ENCODE measurements at regions not wholly inside any gene's neighbourhood (a gene's known extent, or its start where the extent isn't known, plus 50 kb on each side); places are given as distances from the start of the nearest gene placed in this dataset.

DNA sequence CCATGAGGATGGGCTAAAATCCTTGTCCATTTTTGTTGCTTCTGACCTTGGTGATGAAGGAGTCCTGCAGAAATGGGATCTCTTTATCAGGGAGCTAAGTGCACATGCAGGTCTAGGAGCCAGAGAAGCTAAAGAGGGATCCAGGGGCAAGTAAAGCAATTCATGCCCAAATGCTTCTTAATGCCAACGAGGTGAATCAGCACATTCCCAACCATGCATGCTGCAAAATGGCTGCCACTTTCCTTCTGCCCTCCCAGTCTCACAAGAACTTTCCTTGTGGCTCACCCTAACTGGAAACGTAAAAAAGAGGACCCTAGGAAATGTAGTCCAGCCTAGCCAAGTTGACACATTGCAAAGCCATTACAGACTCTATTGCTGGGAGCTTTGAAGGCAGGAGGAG is 298.4 kb downstream of the MAFB start:
- DNase-seq (ENCODE audit: low read depth) = no peak

DNA sequence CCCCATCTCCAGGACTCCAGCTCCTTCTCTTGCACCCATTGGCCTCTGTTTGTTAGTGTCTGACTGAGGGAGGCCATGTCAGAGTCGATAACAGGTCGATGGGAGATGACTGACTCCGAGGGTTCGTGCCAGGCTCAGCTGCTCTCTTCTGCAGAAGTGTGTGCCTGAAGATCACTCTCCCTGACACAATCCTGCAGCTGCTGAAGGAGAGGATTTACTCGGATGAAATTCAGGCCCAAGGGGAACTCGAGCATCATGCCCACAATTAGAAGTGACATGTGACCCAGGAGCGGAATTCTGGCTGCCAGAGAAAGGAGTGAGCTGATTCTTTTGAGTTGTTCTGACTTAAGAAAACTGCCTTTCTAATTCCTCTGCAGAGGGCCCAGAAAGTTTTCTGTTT is 318.2 kb downstream of the MAFB start:
- DNase-seq (ENCODE audit: low read depth) = no peak

DNA sequence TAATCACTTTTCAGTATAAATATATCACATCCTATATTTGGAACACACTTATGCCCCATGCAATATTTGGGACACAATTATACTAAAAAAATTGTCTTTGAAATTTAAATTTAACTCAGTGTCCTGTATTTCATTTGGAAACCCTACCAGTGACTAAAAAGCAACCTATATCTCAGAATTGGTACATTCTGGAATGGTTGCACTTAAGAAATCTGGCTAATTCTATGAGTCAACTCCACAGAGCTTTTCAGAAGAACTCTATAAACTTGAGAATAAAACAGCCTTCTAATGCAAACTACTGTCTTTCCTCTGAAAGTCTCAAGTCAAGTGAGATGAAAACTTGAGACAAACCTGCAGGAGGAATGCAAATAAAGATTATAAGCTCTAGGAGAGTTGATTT is 320.2 kb downstream of the MAFB start:
- DNase-seq (ENCODE audit: low read depth) = no peak

DNA sequence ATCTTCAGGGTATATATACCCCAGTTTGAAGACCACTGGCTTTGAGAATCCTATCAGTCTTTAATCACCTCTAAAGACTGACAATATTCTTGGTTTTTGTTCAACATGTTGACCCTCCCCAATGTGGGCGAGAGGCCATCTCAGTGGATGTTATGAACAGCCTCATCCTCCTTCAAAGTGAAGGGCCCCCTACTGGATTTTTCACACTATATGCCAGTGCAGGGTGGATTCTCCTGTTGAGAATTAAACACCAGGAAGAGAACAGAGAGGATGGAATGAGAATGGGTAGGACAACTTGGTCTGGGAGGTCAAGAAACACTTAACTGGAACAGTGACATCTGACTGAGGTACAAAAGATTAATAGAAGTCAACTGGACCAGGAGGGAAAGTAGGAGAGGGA is 327.1 kb downstream of the MAFB start:
- no peak for DNase-seq (ENCODE audit: low read depth)

DNA sequence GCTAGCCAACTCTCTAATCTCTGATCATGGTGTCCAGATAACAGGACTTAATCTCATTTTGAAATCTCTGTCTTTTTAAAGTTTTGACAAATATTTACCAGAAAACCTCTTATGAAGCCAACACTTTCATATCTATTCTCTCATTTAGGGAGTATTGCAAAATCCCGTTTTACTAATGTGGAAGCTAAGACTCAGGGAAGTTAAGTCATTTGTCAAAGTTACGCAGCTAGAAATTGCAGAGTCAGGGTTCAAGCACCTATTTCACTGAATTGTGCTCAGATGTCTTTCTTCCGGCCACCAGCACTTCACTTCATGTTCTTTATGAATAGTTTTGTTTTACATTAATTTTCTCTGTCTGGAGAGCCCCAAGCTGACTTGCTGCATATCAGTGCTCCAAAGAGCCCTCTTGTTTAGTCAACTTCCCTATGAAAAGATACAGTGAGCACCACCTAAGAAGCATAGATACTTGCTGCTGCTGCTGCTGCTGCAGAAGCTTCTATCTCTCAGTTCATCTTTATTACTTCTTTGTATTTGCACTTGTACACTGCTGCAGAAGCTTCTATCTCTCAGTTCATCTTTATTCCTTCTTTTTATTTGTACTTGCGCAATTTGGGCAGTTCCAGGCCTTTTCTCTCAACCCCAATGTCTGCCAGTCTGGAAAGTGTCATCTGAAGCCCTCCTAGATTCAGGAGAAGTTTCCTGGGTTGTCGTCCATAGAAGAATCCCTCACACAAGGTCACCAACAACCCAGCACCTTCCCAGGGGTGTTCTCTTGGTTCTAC is 329.7 kb downstream of the MAFB start:
- DNase-seq (ENCODE audit: low read depth) = no peak

DNA sequence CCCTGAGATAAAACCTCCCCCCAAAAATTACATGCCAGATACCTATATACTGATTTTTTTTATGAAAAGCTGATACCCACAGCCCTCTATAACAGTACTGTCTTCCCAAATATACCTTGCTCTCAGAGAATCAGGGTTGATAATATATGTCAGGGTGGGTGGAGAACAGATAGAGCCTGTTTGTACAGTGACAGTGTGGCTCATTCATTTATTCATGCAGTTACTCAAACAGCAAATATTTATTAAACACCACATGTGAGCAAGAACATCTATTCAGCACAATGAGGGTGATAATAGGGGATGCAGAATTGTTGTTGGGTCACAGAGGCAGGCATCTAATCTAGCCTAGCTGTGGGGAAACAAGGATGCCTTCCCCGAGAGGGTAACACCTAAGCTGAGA is 334.2 kb downstream of the MAFB start:
- no peak for DNase-seq (ENCODE audit: low read depth)

DNA sequence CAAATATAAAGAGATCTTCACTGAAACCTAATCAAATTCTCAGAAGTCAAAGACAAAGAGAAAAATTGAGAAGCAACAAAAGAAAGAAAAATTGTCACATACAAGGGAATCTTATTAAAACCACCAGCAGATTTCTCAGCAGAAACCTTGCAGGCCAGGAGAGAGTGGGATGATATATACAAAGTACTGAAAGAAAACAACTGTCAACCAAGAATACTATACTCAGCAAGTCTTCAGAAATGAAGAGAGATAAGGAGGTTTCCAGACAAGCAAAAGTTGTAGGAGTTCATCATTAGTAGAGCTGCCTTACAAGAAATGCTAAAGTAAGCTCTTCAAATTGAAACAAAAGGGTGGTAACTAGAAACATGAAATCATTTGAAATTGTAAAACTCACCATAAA is 345.6 kb downstream of the MAFB start:
- no peak for DNase-seq (ENCODE audit: low read depth)

DNA sequence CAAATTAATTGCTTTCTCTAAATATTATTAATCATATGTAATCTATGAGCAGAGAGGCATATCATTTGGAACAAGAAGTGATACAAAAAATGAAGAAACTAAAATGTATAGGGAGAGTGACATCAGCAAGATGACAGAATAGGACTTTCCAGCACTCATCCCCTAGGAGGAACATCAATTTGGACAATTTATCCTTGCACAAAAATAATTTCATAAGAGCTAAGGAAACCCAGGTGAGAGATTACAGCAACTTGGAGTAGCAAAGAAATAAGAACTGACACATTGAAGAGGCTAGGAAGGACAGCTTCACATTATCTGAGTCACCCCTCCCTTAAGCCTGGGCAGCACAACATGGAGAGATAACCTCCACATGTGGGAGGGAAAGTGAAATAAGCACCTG is 347.5 kb downstream of the MAFB start:
- DNase-seq (ENCODE audit: low read depth) = no peak

DNA sequence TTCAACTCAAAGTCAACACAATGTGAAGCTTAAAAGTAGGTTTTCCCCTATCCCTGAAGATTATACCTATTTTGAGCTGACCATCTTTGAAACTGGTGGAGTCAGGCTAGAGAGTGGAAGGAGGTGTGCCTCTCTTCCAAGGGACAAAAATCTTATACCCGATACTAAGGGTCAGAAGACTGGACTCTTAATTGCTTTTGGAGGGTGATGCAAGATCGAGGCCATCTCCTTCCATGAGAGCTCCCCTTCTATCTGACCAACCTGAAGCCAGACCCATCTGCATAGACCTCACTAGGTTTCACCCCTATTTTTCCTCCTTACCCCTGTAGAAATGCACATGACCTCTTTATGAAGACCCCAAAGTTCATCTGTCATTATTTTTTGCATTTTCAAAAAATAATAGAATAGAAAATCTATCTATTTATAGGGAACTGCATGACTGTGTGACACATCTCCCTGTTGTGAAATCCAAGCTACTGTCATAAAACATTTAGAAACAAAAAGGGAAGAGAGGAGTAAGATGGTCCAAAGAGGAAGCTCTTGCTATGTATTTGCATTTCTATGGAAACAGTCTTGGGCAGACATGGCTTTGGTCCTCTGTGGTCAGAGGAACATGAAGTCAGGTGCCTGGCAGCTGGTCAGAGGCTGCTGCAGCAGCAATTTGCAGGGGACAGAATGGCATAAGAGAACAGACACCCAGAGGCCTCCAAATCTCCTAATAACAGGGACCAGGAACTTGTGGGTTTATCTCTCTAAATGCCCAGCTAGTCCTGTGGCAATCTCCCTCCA is 349.2 kb downstream of the MAFB start:
- no peak for DNase-seq (ENCODE audit: low read depth)

DNA sequence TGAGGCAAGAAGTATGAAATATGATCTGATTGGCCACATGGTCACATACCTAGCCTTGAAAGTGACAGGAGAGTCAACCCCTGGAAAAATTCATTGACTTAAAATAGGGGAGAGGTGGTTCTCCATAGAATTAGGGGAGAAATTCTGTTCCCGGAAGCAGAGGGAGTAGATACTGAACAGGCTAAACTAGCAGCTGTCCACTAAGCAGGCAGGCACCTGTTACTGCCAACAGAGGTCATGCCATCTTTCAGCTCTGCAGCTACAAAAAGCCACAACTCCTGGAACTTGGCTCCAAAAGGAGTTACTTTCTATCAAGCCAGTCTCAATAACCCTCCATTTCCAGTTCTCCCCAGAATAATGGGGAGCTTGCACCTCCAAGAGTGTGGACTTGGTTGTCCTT is 352.5 kb downstream of the MAFB start:
- DNase-seq (ENCODE audit: low read depth) = no peak

DNA sequence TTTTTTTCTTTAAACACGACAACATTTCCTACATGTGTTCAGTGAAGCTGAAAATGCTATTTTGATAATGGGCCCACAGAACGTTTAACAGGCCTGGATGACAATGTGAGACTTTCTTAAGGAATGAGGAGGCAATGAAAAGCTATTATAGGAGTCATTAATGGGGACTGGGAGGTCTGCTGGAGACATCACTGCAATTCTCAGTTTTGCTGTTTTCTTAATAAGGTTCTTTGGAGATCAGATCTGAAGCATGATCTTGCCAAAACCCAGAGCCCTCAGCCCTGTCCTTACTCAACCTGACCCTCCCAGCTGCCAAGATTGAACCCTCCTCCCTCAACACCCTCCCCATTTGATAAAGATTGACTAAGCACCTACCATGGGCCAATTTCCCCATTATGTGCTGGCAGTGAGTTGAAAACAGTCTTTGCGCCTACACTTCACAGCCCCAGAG is 353.1 kb downstream of the MAFB start:
- DNase-seq (ENCODE audit: low read depth) = no peak

DNA sequence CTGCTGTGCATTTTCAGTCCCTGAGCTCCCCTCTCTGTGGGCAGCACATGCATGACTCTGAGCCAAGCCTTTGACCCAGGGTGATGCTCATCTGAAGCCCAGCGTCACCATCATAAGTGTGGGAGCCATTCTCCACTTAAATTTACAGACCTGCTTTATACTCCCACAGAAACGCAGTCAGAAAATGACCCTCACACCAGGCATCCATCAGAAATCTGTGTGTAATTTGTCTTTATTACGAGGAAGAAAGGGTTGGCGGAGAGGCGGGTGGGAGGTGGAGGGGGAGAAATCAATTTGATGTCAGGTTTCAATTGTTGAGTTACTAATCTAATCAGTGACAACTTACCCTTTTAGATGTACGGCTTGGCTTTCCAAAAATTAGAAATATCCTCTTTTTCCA is 353.6 kb downstream of the MAFB start:
- no peak for DNase-seq (ENCODE audit: low read depth)

DNA sequence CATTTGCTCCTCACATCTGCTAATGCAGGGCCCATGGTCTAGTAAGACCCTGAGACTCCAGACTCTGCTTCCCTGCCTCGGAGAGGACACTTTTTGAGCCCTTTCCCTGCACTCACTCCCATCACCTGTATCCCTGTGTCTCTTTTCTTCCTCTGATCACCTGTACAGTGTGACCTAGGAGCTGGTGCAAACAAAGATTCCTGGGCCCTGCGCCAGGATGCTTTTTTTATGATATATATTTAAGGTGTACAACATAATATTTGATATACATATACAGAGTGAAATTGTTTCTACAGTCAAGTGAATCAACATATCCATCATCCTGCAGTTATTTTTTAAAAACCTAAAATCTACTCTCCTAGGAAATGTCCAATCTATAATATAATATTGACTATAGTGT is 355.4 kb downstream of the MAFB start:
- no peak for DNase-seq (ENCODE audit: low read depth)

DNA sequence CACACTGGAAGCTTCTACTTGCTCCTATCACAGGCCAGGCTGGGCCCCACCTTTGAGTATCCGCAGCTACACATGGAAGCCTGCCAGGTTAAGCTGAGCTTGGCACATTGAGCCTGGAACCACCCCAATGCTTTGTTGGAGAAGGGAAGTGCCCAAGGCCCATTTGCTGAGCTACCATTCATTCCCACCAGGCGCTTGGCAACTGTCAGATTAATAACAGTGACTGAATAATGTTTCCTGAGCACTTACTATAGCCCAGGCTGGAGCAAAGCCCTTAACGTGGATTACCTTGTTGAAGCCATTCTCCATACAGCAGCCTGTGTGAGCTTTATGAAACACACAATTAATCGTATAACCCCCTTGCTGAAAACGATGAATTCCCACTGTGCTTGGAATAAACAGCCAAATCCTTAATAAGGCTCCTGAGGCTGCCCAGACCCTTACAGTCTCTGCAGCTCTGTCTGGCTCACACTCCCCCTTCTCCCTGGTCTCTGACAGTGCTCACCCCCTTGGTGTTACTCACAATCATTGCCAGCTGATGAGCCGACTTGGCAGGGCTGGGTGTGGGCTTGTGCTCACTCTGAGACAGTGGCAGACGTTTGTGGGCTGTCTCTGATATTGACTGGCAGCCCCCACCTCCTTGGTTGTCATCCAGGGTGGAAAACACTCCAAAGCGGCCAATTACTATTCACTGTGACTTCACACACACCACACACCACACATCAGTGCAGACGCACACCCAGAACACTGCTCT is 357.1 kb downstream of the MAFB start:
- no peak for DNase-seq (ENCODE audit: low read depth)

DNA sequence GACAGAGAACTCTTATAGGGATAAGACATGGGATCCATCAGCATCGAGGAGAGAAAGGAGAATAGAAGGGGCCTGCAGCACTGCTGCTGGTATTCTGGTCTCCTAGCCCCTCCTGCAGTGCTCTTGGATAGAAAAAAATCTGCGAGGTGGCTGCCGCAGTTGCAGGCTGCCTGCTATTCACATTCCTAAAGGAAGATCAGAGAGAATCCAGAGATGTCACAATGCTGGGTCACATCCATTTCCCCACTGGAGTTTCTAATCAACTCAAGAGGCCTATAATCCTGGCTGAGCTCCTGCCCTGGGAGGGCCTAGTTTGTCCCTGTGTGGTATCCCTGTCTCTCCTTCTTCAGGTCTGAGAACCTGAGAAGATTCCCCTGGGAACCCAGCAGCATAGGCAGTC is 357.8 kb downstream of the MAFB start:
- DNase-seq (ENCODE audit: low read depth) = no peak

DNA sequence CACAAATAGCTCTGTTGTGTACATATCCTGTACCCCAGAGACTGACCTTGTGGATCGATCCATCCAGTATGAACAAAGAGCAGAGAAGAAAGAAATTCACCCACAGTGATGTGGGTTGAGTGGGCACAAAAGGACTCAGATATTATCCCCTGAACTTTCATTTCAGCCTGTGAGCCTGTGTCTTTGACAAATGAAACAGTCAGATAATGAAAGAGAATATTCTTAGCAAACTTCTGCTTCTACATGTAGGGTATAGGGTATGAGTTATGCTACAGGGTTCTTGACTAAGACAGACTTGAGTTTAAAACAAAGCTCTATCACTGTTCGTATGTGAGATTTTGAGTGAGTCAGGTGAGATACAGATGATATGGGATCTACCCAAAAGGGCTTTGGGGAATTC is 359.7 kb downstream of the MAFB start:
- DNase-seq (ENCODE audit: low read depth) = no peak

DNA sequence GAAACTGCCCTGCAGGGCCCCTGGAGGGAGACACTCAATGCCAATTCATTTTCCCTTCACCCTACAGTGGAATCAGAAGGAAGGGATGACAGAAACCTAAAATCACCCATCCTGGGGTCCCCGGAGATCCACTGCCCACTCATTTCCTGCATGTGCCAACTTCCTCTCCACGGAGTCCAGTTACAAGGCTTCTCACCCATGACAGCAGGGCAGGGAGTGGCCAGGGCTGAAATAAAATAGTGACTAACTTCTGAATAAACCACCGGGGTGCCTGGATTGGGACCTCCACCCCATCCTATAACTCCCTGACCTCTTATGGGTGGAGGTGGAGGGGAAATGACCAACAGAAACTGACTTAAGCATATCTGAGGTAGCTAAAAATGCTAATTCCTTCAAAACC is 362.3 kb downstream of the MAFB start:
- DNase-seq (ENCODE audit: low read depth) = no peak

DNA sequence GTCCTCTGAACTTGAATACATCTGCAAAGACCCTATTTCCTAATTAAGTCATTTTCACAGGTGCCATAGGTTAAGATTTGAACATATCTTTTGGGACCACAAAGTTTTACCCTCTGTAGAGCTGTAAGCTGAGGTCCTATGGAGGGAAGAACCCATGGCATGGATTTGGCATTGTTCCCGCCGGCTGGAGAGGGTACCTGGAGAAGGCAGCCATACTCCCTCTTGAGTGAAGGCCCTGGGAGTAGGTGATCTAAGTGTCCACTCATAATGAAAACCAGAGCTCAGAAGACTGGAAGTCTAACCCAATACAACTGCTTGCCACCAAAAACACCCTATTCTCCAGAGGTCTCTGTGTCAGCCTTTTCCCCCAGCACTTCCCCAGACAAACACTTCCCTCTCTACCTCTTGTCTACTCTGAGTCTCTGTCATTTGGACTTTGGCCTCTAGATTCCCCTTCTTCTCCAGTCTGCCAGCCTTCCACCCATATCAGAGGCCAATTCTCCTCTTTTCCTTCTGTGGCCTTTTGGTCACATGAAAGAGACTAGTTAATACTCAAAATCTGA is 363.9 kb downstream of the MAFB start:
- DNase-seq (ENCODE audit: low read depth) = no peak

DNA sequence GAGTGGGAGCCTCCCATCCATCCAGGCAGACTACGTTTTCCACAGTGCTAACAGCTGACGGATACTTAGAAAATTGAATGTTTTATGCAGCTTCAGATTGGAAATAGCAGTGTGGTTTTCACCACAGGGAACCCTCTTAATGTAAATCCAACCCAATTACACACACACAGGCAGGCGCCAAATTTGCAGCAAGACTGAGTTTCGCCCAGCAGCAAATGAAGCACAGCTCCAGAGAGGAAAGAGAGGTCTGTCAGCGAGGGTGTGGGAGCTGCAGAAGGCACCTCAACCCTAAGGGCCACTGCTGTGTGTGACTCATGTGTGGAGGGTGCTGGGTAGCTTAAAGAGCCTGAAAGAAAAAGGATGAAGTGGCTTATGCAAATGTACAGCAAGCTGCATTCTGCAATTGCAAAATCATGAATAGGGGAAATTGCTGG is 365.7 kb downstream of the MAFB start:
- DNase-seq (ENCODE audit: low read depth) = no peak

DNA sequence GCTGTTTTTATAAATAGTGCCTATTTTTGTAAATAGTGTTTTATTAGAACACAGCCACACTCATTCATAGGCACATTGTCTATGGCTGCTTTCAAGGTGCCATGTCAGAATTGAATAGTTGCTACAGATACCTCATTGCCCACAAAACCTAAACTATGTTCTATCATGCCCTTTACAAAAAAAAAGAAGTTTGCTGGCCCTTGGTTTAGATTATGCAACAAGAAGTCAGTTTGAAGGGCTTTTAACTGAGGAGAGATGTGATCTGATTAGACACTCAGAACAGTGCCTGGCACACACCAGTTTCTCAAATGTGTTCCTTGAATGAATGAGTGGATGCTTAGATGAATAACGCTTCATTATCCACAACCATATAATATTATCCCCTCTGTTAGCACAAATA is 366.1 kb downstream of the MAFB start:
- no peak for DNase-seq (ENCODE audit: low read depth)

DNA sequence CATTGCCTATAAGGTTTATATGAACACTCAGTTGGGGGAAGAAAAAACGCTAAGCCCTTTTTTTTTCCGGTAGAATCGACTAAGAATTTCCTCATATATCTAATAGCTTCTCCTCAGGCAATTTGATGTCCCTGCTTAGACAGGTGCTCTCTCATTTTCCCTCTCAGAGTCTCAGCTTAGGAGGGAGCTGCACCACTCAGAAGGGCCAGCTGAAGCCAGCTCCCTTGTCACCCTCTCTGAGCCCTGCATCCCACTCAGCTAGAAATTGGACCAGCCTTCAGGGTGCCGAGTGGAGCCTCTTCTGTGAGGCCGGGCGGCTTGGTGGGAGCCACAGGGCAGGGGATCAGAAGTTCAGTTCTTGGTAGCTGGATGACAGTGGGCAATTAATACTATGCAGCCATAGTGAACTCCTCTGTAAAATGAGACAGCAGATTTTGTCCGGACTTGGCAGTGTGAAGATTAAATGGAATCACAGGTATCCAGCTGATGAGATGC is 368.5 kb downstream of the MAFB start:
- no peak for DNase-seq (ENCODE audit: low read depth)

DNA sequence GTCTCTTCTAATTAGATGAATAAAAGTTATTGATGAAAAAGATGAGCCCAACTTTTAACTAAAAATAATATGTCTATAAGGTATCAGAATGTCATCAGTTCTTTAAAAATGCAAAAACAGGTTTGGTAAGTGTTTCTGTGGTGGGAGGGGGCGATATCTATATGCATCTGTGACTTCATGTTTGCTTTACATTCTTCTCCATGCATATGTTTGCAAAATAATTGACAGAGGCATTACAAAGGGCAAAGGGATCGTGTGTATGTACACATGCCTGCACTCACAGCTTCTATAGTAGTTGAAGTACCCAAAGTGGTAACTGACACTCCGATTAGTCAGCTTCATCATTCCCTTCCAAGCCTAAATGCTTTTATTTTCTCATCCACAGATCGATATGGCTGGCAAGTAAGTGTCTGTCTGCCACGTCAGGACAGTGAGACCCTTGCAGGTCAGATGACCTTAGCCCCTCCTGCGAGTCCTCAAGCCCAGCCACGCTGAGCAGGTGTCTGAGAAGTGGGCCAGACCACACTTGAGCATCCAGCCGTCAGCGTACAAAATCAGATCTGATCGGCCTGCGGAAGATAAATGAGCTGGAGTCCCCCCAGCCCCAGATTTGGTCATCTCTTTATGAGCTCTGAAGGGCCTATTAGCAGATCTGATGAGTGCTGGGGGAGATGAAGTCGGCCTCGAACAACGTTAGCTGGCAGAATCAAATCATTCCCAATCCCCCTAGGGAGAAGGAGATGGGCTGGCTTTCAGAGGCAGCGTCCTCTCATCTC is 369.1 kb downstream of the MAFB start:
- no peak for DNase-seq (ENCODE audit: low read depth)

All from fibroblast of the conjunctiva (primary cell).